Liver (tissue), 7 donors: ENCODE measurements at regions not wholly inside any gene's neighbourhood (a gene's known extent, or its start where the extent isn't known, plus 50 kb on each side); places are given as distances from the start of the nearest gene placed in this dataset.

ENCODE experiments used
- DNase-seq: peaks from one replicate; pipeline ENCODE4 v3.0.0-alpha.2; 2017; ENCODE audit warnings: low spot score
- H3K27ac ChIP-seq, 2 donors: one replicate each; pipeline ENCODE4 v1.7.0; 2013; ENCODE audit warnings: inconsistent platforms in 2 of 2, low read length in 2 of 2, control low read depth in 1 of 2, low read depth in 1 of 2, mild to moderate bottlenecking in 1 of 2
- H3K27me3 ChIP-seq, 4 donors: one replicate each; pipeline versions ENCODE4 v1.6.1 to v1.7.0; 2013; ENCODE audit warnings: low read length in 3 of 4, inconsistent platforms in 1 of 4, mild to moderate bottlenecking in 1 of 4, moderate library complexity in 1 of 4; ENCODE audit not compliant: control insufficient read depth in 4 of 4, insufficient read depth in 4 of 4
- H3K36me3 ChIP-seq, 4 donors: one replicate each; pipeline versions ENCODE4 v1.6.1 to v1.7.0; 2013; ENCODE audit warnings: low read length in 3 of 4, mild to moderate bottlenecking in 3 of 4, low read depth in 1 of 4, moderate library complexity in 1 of 4; ENCODE audit not compliant: control insufficient read depth in 4 of 4, insufficient read depth in 3 of 4
- H3K4me1 ChIP-seq, 4 donors: one replicate each; pipeline versions ENCODE4 v1.6.1 to v1.7.0; 2013; ENCODE audit warnings: low read length in 3 of 4, mild to moderate bottlenecking in 3 of 4, moderate library complexity in 1 of 4; ENCODE audit not compliant: control insufficient read depth in 4 of 4, insufficient read depth in 4 of 4
- H3K4me3 ChIP-seq, 3 donors: one replicate each; pipeline versions ENCODE4 v1.6.1 to v1.7.0; 2013; ENCODE audit warnings: low read length in 3 of 3, control low read depth in 1 of 3, low read depth in 1 of 3, mild to moderate bottlenecking in 1 of 3
- H3K9ac ChIP-seq, 2 donors: one replicate each; pipeline ENCODE4 v1.7.0; 2013; ENCODE audit warnings: low read length in 2 of 2, mild to moderate bottlenecking in 2 of 2, moderate library complexity in 2 of 2, control low read depth in 1 of 2, low read depth in 1 of 2
- H3K9me3 ChIP-seq, 4 donors: one replicate each; pipeline versions ENCODE4 v1.6.1 to v1.7.0; 2013; ENCODE audit warnings: low read length in 3 of 4; ENCODE audit not compliant: control insufficient read depth in 4 of 4
- ATF3 ChIP-seq: IDR thresholded peaks from 2 replicates; pipeline ENCODE4 v1.6.1; 2016; ENCODE audit warnings: antibody characterized with exemption
- EGR1 ChIP-seq, 2 donors: IDR thresholded peaks; 2 replicates each; pipeline ENCODE4 v1.6.1; 2016 to 2018; ENCODE audit warnings: antibody characterized with exemption in 2 of 2, low read depth in 2 of 2
- FOXA1 ChIP-seq: IDR thresholded peaks from 2 replicates; pipeline ENCODE4 v1.6.1; 2016; ENCODE audit warnings: antibody characterized with exemption
- FOXA2 ChIP-seq: IDR thresholded peaks from 2 replicates; pipeline ENCODE4 v1.6.1; 2016; ENCODE audit warnings: antibody characterized with exemption
- GABPA ChIP-seq, 2 donors: IDR thresholded peaks in 1 of 2; conservative IDR thresholded peaks in 1 of 2; 2 replicates each; pipeline ENCODE4 v1.6.1; 2016; ENCODE audit warnings: antibody characterized with exemption in 2 of 2, mild to moderate bottlenecking in 1 of 2, moderate library complexity in 1 of 2
- HNF4A ChIP-seq, 2 donors: conservative IDR thresholded peaks; 2 replicates each; pipeline ENCODE4 v1.6.1; 2016; ENCODE audit warnings: antibody characterized with exemption in 2 of 2, mild to moderate bottlenecking in 2 of 2
- JUND ChIP-seq, 2 donors: IDR thresholded peaks; 2 replicates each; pipeline ENCODE4 v1.6.1; 2016; ENCODE audit warnings: antibody characterized with exemption in 2 of 2
- NR2F2 ChIP-seq: IDR thresholded peaks from 2 replicates; pipeline ENCODE4 v1.6.1; 2016; ENCODE audit warnings: antibody characterized with exemption
- RAD21 ChIP-seq, 2 donors: IDR thresholded peaks; 2 replicates each; pipeline ENCODE4 v1.6.1; 2016; ENCODE audit warnings: antibody characterized with exemption in 2 of 2, mild to moderate bottlenecking in 2 of 2
- REST ChIP-seq: IDR thresholded peaks from 2 replicates; pipeline ENCODE4 v1.6.1; 2016; ENCODE audit warnings: antibody characterized with exemption, mild to moderate bottlenecking
- RXRA ChIP-seq, 2 donors: IDR thresholded peaks; 2 replicates each; pipeline ENCODE4 v1.6.1; 2017 to 2018; ENCODE audit warnings: antibody characterized with exemption in 2 of 2, mild to moderate bottlenecking in 1 of 2
- SP1 ChIP-seq: IDR thresholded peaks from 2 replicates; pipeline ENCODE4 v1.6.1; 2018; ENCODE audit warnings: antibody characterized with exemption, mild to moderate bottlenecking
- TAF1 ChIP-seq: conservative IDR thresholded peaks from 2 replicates; pipeline ENCODE4 v1.6.1; 2016; ENCODE audit warnings: antibody characterized with exemption, mild to moderate bottlenecking
- YY1 ChIP-seq: IDR thresholded peaks from 2 replicates; pipeline ENCODE4 v1.6.1; 2016; ENCODE audit warnings: antibody characterized with exemption, mild to moderate bottlenecking
- WGBS: extraction: QIAGEN DNeasy Blood & Tissue Kit; methylation state at CpG from one replicate; pipeline ENCODE4 v1.1.7; 2013; 5-methylcytosine and 5-hydroxymethylcytosine counted together
- donor health status: healthy.
- donor health status: healthy.
- donor health status: healthy.
- donor health status: healthy.

- TF ChIP-seq FOXA2 (no peak), RAD21 (IDR thresholded peaks at IDR 0.05) (no peak), SP1 (no peak), YY1 (no peak), GABPA (IDR thresholded peaks at IDR 0.05 in 1 of 2, conservative IDR thresholded peaks at IDR 0.05 in 1 of 2) (no peak), HNF4A (conservative IDR thresholded peaks at IDR 0.05) (no peak), FOXA1 (no peak), NR2F2 (no peak)
These were observed 251.0 kb downstream of the UQCRFS1 start (continued) for GRCh38 chr19:28961772-28962500.

GRCh38 chr19:28960986-28961705 lies 251.8 kb downstream of the UQCRFS1 start:
- H3K9ac ChIP-seq, result no peak overlapping the region
- H3K4me1 ChIP-seq, result no peaks in the 10 kb centered on the region
- TF ChIP-seq GABPA (IDR thresholded peaks at IDR 0.05 in 1 of 2, conservative IDR thresholded peaks at IDR 0.05 in 1 of 2), result no peak
- no peak for TF ChIP-seq EGR1 (IDR thresholded peaks at IDR 0.05; ENCODE audit: low read depth in 2 of 2)
- TF ChIP-seq FOXA2, result no peak
- no peak for TF ChIP-seq REST
- no peak for TF ChIP-seq YY1
- TF ChIP-seq NR2F2, result no peak
- no peak for TF ChIP-seq RAD21 (IDR thresholded peaks at IDR 0.05)
- no peak for TF ChIP-seq HNF4A (conservative IDR thresholded peaks at IDR 0.05)
- no peak for TF ChIP-seq TAF1
- TF ChIP-seq ATF3, result no peak
- TF ChIP-seq JUND (IDR thresholded peaks at IDR 0.05), result no peak
- 75% methylated on average over 4 of the region's 4 CpGs for WGBS
- peaks cover 0 to 3% (median 0%) of the 10 kb centered on the region in 4 donors for H3K9me3 ChIP-seq
- no peaks in the 10 kb centered on the region for H3K27me3 ChIP-seq
- H3K4me3 ChIP-seq, result no peak overlapping the region
- no peaks in the 10 kb centered on the region for H3K36me3 ChIP-seq
- DNase-seq, result no peak
- no peak overlapping the region for H3K27ac ChIP-seq

GRCh38 chr19:28960586-28960985 lies 252.4 kb downstream of the UQCRFS1 start:
- H3K27ac ChIP-seq, result no peak overlapping the region
- 84% methylated on average over 1 of the region's 1 CpG for WGBS
- H3K9me3 ChIP-seq, result peaks cover 0 to 3% (median 0%) of the 10 kb centered on the region in 4 donors
- no peaks in the 10 kb centered on the region for H3K27me3 ChIP-seq
- no peaks in the 10 kb centered on the region for H3K4me1 ChIP-seq
- TF ChIP-seq RXRA (IDR thresholded peaks at IDR 0.05), result no peak
- no peak for TF ChIP-seq RAD21 (IDR thresholded peaks at IDR 0.05)
- TF ChIP-seq ATF3, result no peak
- no peak for TF ChIP-seq HNF4A (conservative IDR thresholded peaks at IDR 0.05)
- TF ChIP-seq GABPA (IDR thresholded peaks at IDR 0.05 in 1 of 2, conservative IDR thresholded peaks at IDR 0.05 in 1 of 2), result no peak
- no peaks in the 10 kb centered on the region for H3K36me3 ChIP-seq
- no peak for DNase-seq
- H3K4me3 ChIP-seq, result no peak overlapping the region
- H3K9ac ChIP-seq, result no peak overlapping the region
